ENCODE measurements at regions not wholly inside any gene's neighbourhood (a gene's known extent, or its start where the extent isn't known, plus 50 kb on each side); places are given as distances from the start of the nearest gene placed in this dataset.

DNA sequence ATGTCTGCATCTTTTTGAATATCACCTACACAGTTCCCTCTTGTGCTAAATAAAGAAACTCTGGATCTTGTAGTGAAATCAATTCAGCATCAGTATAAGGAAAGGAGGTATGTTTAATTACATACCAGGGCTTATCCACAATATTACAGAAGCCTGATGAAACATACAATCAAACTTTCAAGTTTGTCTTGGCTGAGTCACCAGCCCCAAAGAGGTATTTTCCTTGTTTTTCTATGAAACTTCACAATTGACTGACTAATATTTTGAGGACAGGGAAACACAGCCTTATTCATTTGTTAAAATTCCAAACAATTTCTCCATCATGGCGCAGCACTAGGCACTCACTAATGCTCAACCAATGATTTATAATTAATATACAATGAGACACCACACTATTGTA, 952.4 kb downstream of the PCDH17 start:
- Histone ChIP-seq H3K9me3 (ENCODE audit: insufficient read depth, low read depth, low read length) (no peaks in the 10 kb centered on the region), H3K27ac (ENCODE audit: low read depth, low read length) (no peak overlapping the region), H3K9ac (ENCODE audit: low read length) (no peak overlapping the region), H2BK5ac (ENCODE audit: low read depth, low read length, poor library complexity) (no peak overlapping the region), H2BK120ac (ENCODE audit: insufficient read depth, low read length, poor library complexity) (no peak overlapping the region), H3K4me1 (ENCODE audit: control insufficient read depth in 1 of 2, insufficient read depth in 2 of 2, low read length in 2 of 2) (no peaks in the 10 kb centered on the region), H4K12ac (ENCODE audit: low read depth, low read length) (no peak overlapping the region), H3K14ac (ENCODE audit: low read length) (no peak overlapping the region), H3K27me3 (ENCODE audit: insufficient read depth, low read length) (no peaks in the 10 kb centered on the region), H3K23ac (ENCODE audit: low read length) (no peak overlapping the region), H2AK5ac (ENCODE audit: low read length) (no peak overlapping the region), H3K4me2 (ENCODE audit: low read length) (no peak overlapping the region), H3K36me3 (ENCODE audit: control insufficient read depth in 1 of 2, insufficient read depth in 2 of 2, low read length in 2 of 2) (no peaks in the 10 kb centered on the region), H4K91ac (ENCODE audit: low read depth, low read length) (no peak overlapping the region), H3K79me2 (ENCODE audit: control insufficient read depth, insufficient read depth, low read length, poor library complexity) (no peaks in the 10 kb centered on the region), H2BK12ac (ENCODE audit: low read length) (no peak overlapping the region), H3K4me3 (ENCODE audit: low read depth, low read length) (no peak overlapping the region), H3K18ac (ENCODE audit: low read length) (no peak overlapping the region), H3K4ac (ENCODE audit: low read depth, low read length) (no peak overlapping the region), H2AFZ (ENCODE audit: insufficient read depth, low read length, poor library complexity) (no peak overlapping the region), H4K8ac (ENCODE audit: low read depth, low read length) (no peak overlapping the region), H3K79me1 (ENCODE audit: low read length) (no peaks in the 10 kb centered on the region)
- WGBS (ENCODE audit: extremely low coverage, insufficient coverage, insufficient read length), result no CpG with 5 or more reads among the region's 1 CpG
- no peak for DNase-seq

DNA sequence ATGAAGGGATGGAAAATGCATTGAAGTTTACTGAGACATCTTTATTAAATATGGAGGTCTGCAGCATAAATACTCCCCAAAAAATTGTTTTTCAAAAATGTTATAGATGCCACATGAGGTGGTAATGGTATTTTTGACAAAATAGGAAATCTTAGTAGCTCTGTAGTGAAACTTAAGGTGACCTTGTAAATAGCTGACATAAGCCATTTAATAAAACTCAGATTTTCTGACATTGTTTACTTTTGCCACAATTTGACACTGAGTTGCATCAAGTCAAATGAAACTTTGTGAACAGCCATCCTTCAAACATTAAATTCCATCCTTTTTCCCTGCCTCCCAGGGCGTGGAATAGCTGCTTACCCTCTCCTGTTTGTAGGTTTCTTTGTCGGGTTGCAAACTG, 953.1 kb downstream of the PCDH17 start:
- Histone ChIP-seq H3K23ac (ENCODE audit: low read length) (no peak overlapping the region), H2BK12ac (ENCODE audit: low read length) (no peak overlapping the region), H3K14ac (ENCODE audit: low read length) (no peak overlapping the region), H2BK5ac (ENCODE audit: low read depth, low read length, poor library complexity) (no peak overlapping the region), H3K27me3 (ENCODE audit: insufficient read depth, low read length) (no peaks in the 10 kb centered on the region), H3K27ac (ENCODE audit: low read depth, low read length) (no peak overlapping the region), H3K4me2 (ENCODE audit: low read length) (no peak overlapping the region), H3K36me3 (ENCODE audit: control insufficient read depth in 1 of 2, insufficient read depth in 2 of 2, low read length in 2 of 2) (no peaks in the 10 kb centered on the region), H4K12ac (ENCODE audit: low read depth, low read length) (no peak overlapping the region), H4K8ac (ENCODE audit: low read depth, low read length) (no peak overlapping the region), H3K4me1 (ENCODE audit: control insufficient read depth in 1 of 2, insufficient read depth in 2 of 2, low read length in 2 of 2) (no peaks in the 10 kb centered on the region), H4K91ac (ENCODE audit: low read depth, low read length) (no peak overlapping the region), H3K79me2 (ENCODE audit: control insufficient read depth, insufficient read depth, low read length, poor library complexity) (no peaks in the 10 kb centered on the region), H3K4me3 (ENCODE audit: low read depth, low read length) (no peak overlapping the region), H2AFZ (ENCODE audit: insufficient read depth, low read length, poor library complexity) (no peak overlapping the region), H2BK120ac (ENCODE audit: insufficient read depth, low read length, poor library complexity) (no peak overlapping the region), H3K9ac (ENCODE audit: low read length) (no peak overlapping the region), H3K79me1 (ENCODE audit: low read length) (no peaks in the 10 kb centered on the region), H3K18ac (ENCODE audit: low read length) (no peak overlapping the region), H3K9me3 (ENCODE audit: insufficient read depth, low read depth, low read length) (no peaks in the 10 kb centered on the region), H3K4ac (ENCODE audit: low read depth, low read length) (no peak overlapping the region), H2AK5ac (ENCODE audit: low read length) (no peak overlapping the region)
- no peak for DNase-seq
- no CpG with 5 or more reads among the region's 2 CpGs for WGBS (ENCODE audit: extremely low coverage, insufficient coverage, insufficient read length)

DNA sequence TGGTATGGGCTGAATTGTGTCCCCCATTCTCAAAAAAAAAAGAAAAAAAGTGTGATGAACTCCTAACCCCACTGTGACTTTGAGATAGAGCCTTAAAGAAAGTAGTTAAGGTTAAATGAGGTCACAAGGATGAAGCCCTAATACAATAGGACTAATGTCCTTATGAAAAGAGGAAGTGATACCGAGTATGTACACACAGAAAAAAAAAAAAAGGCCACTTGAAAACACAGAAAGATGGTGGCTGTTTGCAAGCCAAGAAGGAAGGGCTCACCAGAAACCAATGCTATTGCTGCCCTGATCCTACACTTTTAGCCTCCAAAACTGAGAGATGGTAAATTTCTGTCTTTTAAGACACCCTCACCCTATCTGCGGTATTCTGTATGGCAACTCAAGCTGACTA, 955.6 kb downstream of the PCDH17 start:
- WGBS (ENCODE audit: extremely low coverage, insufficient coverage, insufficient read length), result no CpG with 5 or more reads among the region's 2 CpGs
- no peaks in the 10 kb centered on the region for H3K4me1 ChIP-seq (ENCODE audit: control insufficient read depth in 1 of 2, insufficient read depth in 2 of 2, low read length in 2 of 2)

DNA sequence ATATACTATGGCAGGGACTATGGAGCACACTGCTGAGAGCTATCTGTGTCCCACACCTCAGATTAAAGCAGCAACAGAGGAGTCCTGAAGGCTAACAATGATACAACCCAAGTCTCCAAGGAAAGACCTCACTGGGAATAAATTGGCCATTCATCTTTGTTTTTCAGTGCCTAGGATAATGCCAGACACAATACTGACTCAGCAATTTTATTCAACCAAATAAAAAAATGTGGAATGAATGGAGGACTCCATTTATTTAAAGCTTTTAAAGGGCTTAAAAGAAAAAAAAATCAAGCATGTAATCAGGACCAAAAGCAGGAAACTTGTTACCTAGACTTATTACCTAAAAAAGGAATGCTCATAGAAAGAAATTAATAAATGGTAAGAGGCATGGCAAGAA, 960.5 kb downstream of the PCDH17 start:
- Histone ChIP-seq H3K23ac (ENCODE audit: low read length) (no peak overlapping the region), H3K4me1 (ENCODE audit: control insufficient read depth in 1 of 2, insufficient read depth in 2 of 2, low read length in 2 of 2) (no peaks in the 10 kb centered on the region), H3K9ac (ENCODE audit: low read length) (no peak overlapping the region), H2AFZ (ENCODE audit: insufficient read depth, low read length, poor library complexity) (no peak overlapping the region), H3K4ac (ENCODE audit: low read depth, low read length) (no peak overlapping the region), H3K27ac (ENCODE audit: low read depth, low read length) (no peak overlapping the region), H4K12ac (ENCODE audit: low read depth, low read length) (no peak overlapping the region), H3K27me3 (ENCODE audit: insufficient read depth, low read length) (no peaks in the 10 kb centered on the region), H3K36me3 (ENCODE audit: control insufficient read depth in 1 of 2, insufficient read depth in 2 of 2, low read length in 2 of 2) (no peaks in the 10 kb centered on the region), H2BK12ac (ENCODE audit: low read length) (no peak overlapping the region), H3K18ac (ENCODE audit: low read length) (no peak overlapping the region), H3K9me3 (ENCODE audit: insufficient read depth, low read depth, low read length) (no peaks in the 10 kb centered on the region), H3K79me2 (ENCODE audit: control insufficient read depth, insufficient read depth, low read length, poor library complexity) (no peaks in the 10 kb centered on the region), H4K91ac (ENCODE audit: low read depth, low read length) (no peak overlapping the region), H2BK120ac (ENCODE audit: insufficient read depth, low read length, poor library complexity) (no peak overlapping the region), H3K4me3 (ENCODE audit: low read depth, low read length) (no peak overlapping the region), H3K79me1 (ENCODE audit: low read length) (no peaks in the 10 kb centered on the region), H2BK5ac (ENCODE audit: low read depth, low read length, poor library complexity) (no peak overlapping the region), H3K14ac (ENCODE audit: low read length) (no peak overlapping the region), H2AK5ac (ENCODE audit: low read length) (no peak overlapping the region), H4K8ac (ENCODE audit: low read depth, low read length) (no peak overlapping the region), H3K4me2 (ENCODE audit: low read length) (no peak overlapping the region)
- DNase-seq, result no peak

More for the DNA sequence above, 955.6 kb downstream of the PCDH17 start:
- H3K79me1 ChIP-seq (ENCODE audit: low read length), result no peaks in the 10 kb centered on the region
- no peak overlapping the region for H3K4me3 ChIP-seq (ENCODE audit: low read depth, low read length)
- no peak overlapping the region for H2BK12ac ChIP-seq (ENCODE audit: low read length)
- DNase-seq, result no peak
- H3K36me3 ChIP-seq (ENCODE audit: control insufficient read depth in 1 of 2, insufficient read depth in 2 of 2, low read length in 2 of 2), result no peaks in the 10 kb centered on the region
- no peak overlapping the region for H2AFZ ChIP-seq (ENCODE audit: insufficient read depth, low read length, poor library complexity)
- H2BK120ac ChIP-seq (ENCODE audit: insufficient read depth, low read length, poor library complexity), result no peak overlapping the region
- H3K4ac ChIP-seq (ENCODE audit: low read depth, low read length), result no peak overlapping the region
- no peak overlapping the region for H4K91ac ChIP-seq (ENCODE audit: low read depth, low read length)
- no peak overlapping the region for H3K18ac ChIP-seq (ENCODE audit: low read length)
- H3K27me3 ChIP-seq (ENCODE audit: insufficient read depth, low read length), result no peaks in the 10 kb centered on the region
- no peak overlapping the region for H2BK5ac ChIP-seq (ENCODE audit: low read depth, low read length, poor library complexity)
- no peak overlapping the region for H3K27ac ChIP-seq (ENCODE audit: low read depth, low read length)
- no peak overlapping the region for H3K4me2 ChIP-seq (ENCODE audit: low read length)
- no peak overlapping the region for H4K8ac ChIP-seq (ENCODE audit: low read depth, low read length)
- no peak overlapping the region for H4K12ac ChIP-seq (ENCODE audit: low read depth, low read length)
- no peaks in the 10 kb centered on the region for H3K79me2 ChIP-seq (ENCODE audit: control insufficient read depth, insufficient read depth, low read length, poor library complexity)
- H3K14ac ChIP-seq (ENCODE audit: low read length), result no peak overlapping the region
- no peak overlapping the region for H3K23ac ChIP-seq (ENCODE audit: low read length)
- no peak overlapping the region for H2AK5ac ChIP-seq (ENCODE audit: low read length)
- no peak overlapping the region for H3K9ac ChIP-seq (ENCODE audit: low read length)
- H3K9me3 ChIP-seq (ENCODE audit: insufficient read depth, low read depth, low read length), result no peaks in the 10 kb centered on the region

DNA sequence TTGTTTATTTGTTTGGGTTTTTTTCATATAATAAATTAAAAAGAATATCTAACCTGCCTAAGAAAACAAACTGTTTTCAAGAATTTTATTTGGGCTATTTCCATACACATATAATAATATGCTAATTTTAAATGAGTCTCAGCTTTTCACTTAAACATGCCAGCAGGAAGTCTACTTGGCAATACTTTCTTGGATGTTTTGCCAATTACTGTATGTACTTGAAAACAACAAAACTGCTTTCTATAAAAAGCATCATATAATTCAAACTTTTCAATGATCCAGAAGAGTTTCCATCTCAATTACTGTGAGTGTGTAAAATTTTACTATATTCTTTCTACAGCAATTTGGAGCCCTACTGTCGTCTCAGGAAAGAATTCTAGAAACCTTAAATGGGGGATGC, 961.2 kb downstream of the PCDH17 start:
- no peaks in the 10 kb centered on the region for H3K36me3 ChIP-seq (ENCODE audit: control insufficient read depth in 1 of 2, insufficient read depth in 2 of 2, low read length in 2 of 2)
- H4K12ac ChIP-seq (ENCODE audit: low read depth, low read length), result no peak overlapping the region
- no CpG with 5 or more reads among the region's 1 CpG for WGBS (ENCODE audit: extremely low coverage, insufficient coverage, insufficient read length)
- no peaks in the 10 kb centered on the region for H3K79me2 ChIP-seq (ENCODE audit: control insufficient read depth, insufficient read depth, low read length, poor library complexity)
- H4K8ac ChIP-seq (ENCODE audit: low read depth, low read length), result no peak overlapping the region
- H2BK5ac ChIP-seq (ENCODE audit: low read depth, low read length, poor library complexity), result no peak overlapping the region
- H4K91ac ChIP-seq (ENCODE audit: low read depth, low read length), result no peak overlapping the region
- H3K23ac ChIP-seq (ENCODE audit: low read length), result no peak overlapping the region
- H2BK120ac ChIP-seq (ENCODE audit: insufficient read depth, low read length, poor library complexity), result no peak overlapping the region
- H3K14ac ChIP-seq (ENCODE audit: low read length), result no peak overlapping the region
- no peak overlapping the region for H3K27ac ChIP-seq (ENCODE audit: low read depth, low read length)
- no peak overlapping the region for H3K4me2 ChIP-seq (ENCODE audit: low read length)
- H3K79me1 ChIP-seq (ENCODE audit: low read length), result no peaks in the 10 kb centered on the region
- H2AK5ac ChIP-seq (ENCODE audit: low read length), result no peak overlapping the region
- no peak overlapping the region for H2BK12ac ChIP-seq (ENCODE audit: low read length)
- H3K18ac ChIP-seq (ENCODE audit: low read length), result no peak overlapping the region
- no peaks in the 10 kb centered on the region for H3K4me1 ChIP-seq (ENCODE audit: control insufficient read depth in 1 of 2, insufficient read depth in 2 of 2, low read length in 2 of 2)
- H2AFZ ChIP-seq (ENCODE audit: insufficient read depth, low read length, poor library complexity), result no peak overlapping the region
- H3K9me3 ChIP-seq (ENCODE audit: insufficient read depth, low read depth, low read length), result no peaks in the 10 kb centered on the region
- no peak overlapping the region for H3K4me3 ChIP-seq (ENCODE audit: low read depth, low read length)
- H3K4ac ChIP-seq (ENCODE audit: low read depth, low read length), result no peak overlapping the region
- no peak for DNase-seq
- H3K27me3 ChIP-seq (ENCODE audit: insufficient read depth, low read length), result no peaks in the 10 kb centered on the region
- H3K9ac ChIP-seq (ENCODE audit: low read length), result no peak overlapping the region

Data from trophoblast cell (in vitro differentiated cells and primary cell).